HepG2 (cell line): ENCODE measurements at regions not wholly inside any gene's neighbourhood (a gene's known extent, or its start where the extent isn't known, plus 50 kb on each side); places are given as distances from the start of the nearest gene placed in this dataset.

Experiments
- ARID2 ChIP-seq: sonication (generic); formaldehyde crosslinking; IDR thresholded peaks from 2 replicates; pipeline ENCODE4 v1.8.1; 2022; ENCODE audit warnings: mild to moderate bottlenecking, missing genetic modification reagents, borderline replicate concordance
- ARID4A ChIP-seq: sonication (generic); formaldehyde crosslinking; IDR thresholded peaks from 2 replicates; pipeline ENCODE4 v1.5.0; 2020; ENCODE audit warnings: mild to moderate bottlenecking, missing genetic modification reagents, borderline replicate concordance
- ARNT2 ChIP-seq: sonication (generic); formaldehyde crosslinking; IDR thresholded peaks from 2 replicates; pipeline ENCODE4 v1.8.0; 2022; ENCODE audit warnings: mild to moderate bottlenecking, low read depth, missing genetic modification reagents, moderate library complexity
- BORCS8-MEF2B ChIP-seq: sonication (generic); formaldehyde crosslinking; IDR thresholded peaks from 2 replicates; pipeline ENCODE4 v1.8.0; 2022; ENCODE audit warnings: mild to moderate bottlenecking, missing genetic modification reagents
- FOXP1 ChIP-seq, 2 experiments: fragments of 450-650 bp in 1 of 2; IDR thresholded peaks; 2 replicates each; pipeline ENCODE4 v1.6.1; 2017 to 2018; ENCODE audit warnings: antibody characterized with exemption in 1 of 2
- GZF1 ChIP-seq: sonication (generic); formaldehyde crosslinking; IDR thresholded peaks from 2 replicates; pipeline ENCODE4 v1.5.1; 2020; ENCODE audit warnings: mild to moderate bottlenecking, missing genetic modification reagents
- IRX3 ChIP-seq: sonication (generic); formaldehyde crosslinking; IDR thresholded peaks from 2 replicates; pipeline ENCODE4 v1.8.1; 2023; ENCODE audit warnings: mild to moderate bottlenecking, low read depth, missing genetic modification reagents, borderline replicate concordance
- JDP2 ChIP-seq: sonication (generic); formaldehyde crosslinking; IDR thresholded peaks from 2 replicates; pipeline ENCODE4 v1.8.1; 2022; ENCODE audit warnings: missing genetic modification reagents, borderline replicate concordance
- MEF2D ChIP-seq: sonication (generic); formaldehyde crosslinking; IDR thresholded peaks from 2 replicates; pipeline ENCODE4 v1.5.1; 2020; ENCODE audit warnings: mild to moderate bottlenecking, missing genetic modification reagents
- TARDBP ChIP-seq: sonication (generic); formaldehyde crosslinking; IDR thresholded peaks from 2 replicates; pipeline ENCODE4 v1.8.0; 2022; ENCODE audit warnings: mild to moderate bottlenecking, missing genetic modification reagents
- TGIF2 ChIP-seq: IDR thresholded peaks from 2 replicates; pipeline ENCODE4 v1.6.1; 2016; ENCODE audit warnings: control low read depth, missing compliant biosample characterization
- THAP11 ChIP-seq: IDR thresholded peaks from 2 replicates; pipeline ENCODE4 v1.6.1; 2016; ENCODE audit warnings: missing biosample characterization, missing genetic modification reagents
- ZFP82 ChIP-seq: sonication (generic); formaldehyde crosslinking; IDR thresholded peaks from 2 replicates; pipeline ENCODE4 v1.5.1; 2020; ENCODE audit warnings: mild to moderate bottlenecking, missing genetic modification reagents, borderline replicate concordance
- ZMYM3 ChIP-seq: sonication (generic); formaldehyde crosslinking; IDR thresholded peaks from 2 replicates; pipeline ENCODE4 v1.5.1; 2020; ENCODE audit warnings: mild to moderate bottlenecking, missing genetic modification reagents
- ZNF230 ChIP-seq: sonication (generic); formaldehyde crosslinking; IDR thresholded peaks from 2 replicates; pipeline ENCODE4 v1.4.0; 2020; ENCODE audit warnings: mild to moderate bottlenecking, missing genetic modification reagents
- ZNF274 ChIP-seq: sonication (generic); formaldehyde crosslinking; IDR thresholded peaks from 2 replicates; pipeline ENCODE4 v1.5.1; 2020; ENCODE audit warnings: mild to moderate bottlenecking, missing genetic modification reagents
- ZNF430 ChIP-seq: sonication (generic); formaldehyde crosslinking; IDR thresholded peaks from 2 replicates; pipeline ENCODE4 v1.9.0; 2021; ENCODE audit warnings: mild to moderate bottlenecking, missing genetic modification reagents
- ZNF446 ChIP-seq: sonication (generic); formaldehyde crosslinking; IDR thresholded peaks from 2 replicates; pipeline ENCODE4 v1.5.0; 2020; ENCODE audit warnings: mild to moderate bottlenecking, missing genetic modification reagents
- ZNF468 ChIP-seq: sonication (generic); formaldehyde crosslinking; IDR thresholded peaks from 2 replicates; pipeline ENCODE4 v1.8.0; 2022; ENCODE audit warnings: mild to moderate bottlenecking, moderate library complexity, missing genetic modification reagents
- ZNF530 ChIP-seq: sonication (generic); formaldehyde crosslinking; IDR thresholded peaks from 2 replicates; pipeline ENCODE4 v1.5.0; 2020; ENCODE audit warnings: low read depth, mild to moderate bottlenecking, missing genetic modification reagents
- ZNF616 ChIP-seq: sonication (generic); formaldehyde crosslinking; IDR thresholded peaks from 2 replicates; pipeline ENCODE4 v1.5.0; 2020; ENCODE audit warnings: low read depth, mild to moderate bottlenecking, missing genetic modification reagents
- ZNF883 ChIP-seq: sonication (generic); formaldehyde crosslinking; IDR thresholded peaks from 2 replicates; pipeline ENCODE4 v1.5.1; 2020; ENCODE audit warnings: mild to moderate bottlenecking, missing genetic modification reagents; ENCODE audit errors: not compliant biosample characterization
- ZSCAN25 ChIP-seq: sonication (generic); formaldehyde crosslinking; IDR thresholded peaks from 2 replicates; pipeline ENCODE4 v1.8.0; 2022; ENCODE audit warnings: mild to moderate bottlenecking, missing genetic modification reagents
- TF ChIP-seq, protein P1 (sequence below): IDR thresholded peaks from 2 replicates; pipeline ENCODE4 v1.6.1; 2016; ENCODE audit warnings: low read depth, borderline replicate concordance
- TF ChIP-seq, protein P2 (sequence below): sonication (generic); formaldehyde crosslinking; IDR thresholded peaks from 2 replicates; pipeline ENCODE4 v1.4.0; 2020; ENCODE audit warnings: missing genetic modification reagents

- TF ChIP-seq ZNF446 (CRISPR knock-in tag) (no peak), ZNF274 (CRISPR knock-in tag) (no peak), ARID2 (CRISPR knock-in tag) (0 out of 2 replicates have a peak, but pooled peaks have one; percentile 58), GZF1 (CRISPR knock-in tag) (no peak), ARID4A (CRISPR knock-in tag) (0 out of 2 replicates have a peak, but pooled peaks have one; percentile 32), ZNF883 (no peak), FOXP1 (IDR thresholded peaks at IDR 0.05) (no peak), FOXP1 (CRISPR knock-in tag; IDR thresholded peaks at IDR 0.05) (no peak), ZSCAN25 (CRISPR knock-in tag) (no peak), THAP11 (CRISPR knock-in tag) (no peak), ARNT2 (CRISPR knock-in tag) (0 out of 2 replicates have a peak, but pooled peaks have one; percentile 46), TARDBP (0 out of 2 replicates have a peak, but pooled peaks have one; percentile 22), MEF2D (CRISPR knock-in tag) (no peak), ZMYM3 (CRISPR knock-in tag) (0 out of 2 replicates have a peak, but pooled peaks have one; percentile 42), ZNF616 (CRISPR knock-in tag) (no peak), ZFP82 (CRISPR knock-in tag) (no peak), BORCS8-MEF2B (CRISPR knock-in tag) (0 out of 2 replicates have a peak, but pooled peaks have one; percentile 26), ZNF230 (peak; percentile 2; the same call in 1 of the 2 replicates), TGIF2 (CRISPR knock-in tag) (no peak), JDP2 (CRISPR knock-in tag) (no peak), ZNF468 (no peak), ZNF530 (CRISPR knock-in tag) (no peak), IRX3 (CRISPR knock-in tag) (no peak), ZNF430 (CRISPR knock-in tag) (0 out of 2 replicates have a peak, but pooled peaks have one; percentile 9)
- TF ChIP-seq, protein P1, sequence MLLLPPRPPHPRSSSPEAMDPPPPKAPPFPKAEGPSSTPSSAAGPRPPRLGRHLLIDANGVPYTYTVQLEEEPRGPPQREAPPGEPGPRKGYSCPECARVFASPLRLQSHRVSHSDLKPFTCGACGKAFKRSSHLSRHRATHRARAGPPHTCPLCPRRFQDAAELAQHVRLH (CRISPR knock-in tag), result no peak
- TF ChIP-seq, protein P2, sequence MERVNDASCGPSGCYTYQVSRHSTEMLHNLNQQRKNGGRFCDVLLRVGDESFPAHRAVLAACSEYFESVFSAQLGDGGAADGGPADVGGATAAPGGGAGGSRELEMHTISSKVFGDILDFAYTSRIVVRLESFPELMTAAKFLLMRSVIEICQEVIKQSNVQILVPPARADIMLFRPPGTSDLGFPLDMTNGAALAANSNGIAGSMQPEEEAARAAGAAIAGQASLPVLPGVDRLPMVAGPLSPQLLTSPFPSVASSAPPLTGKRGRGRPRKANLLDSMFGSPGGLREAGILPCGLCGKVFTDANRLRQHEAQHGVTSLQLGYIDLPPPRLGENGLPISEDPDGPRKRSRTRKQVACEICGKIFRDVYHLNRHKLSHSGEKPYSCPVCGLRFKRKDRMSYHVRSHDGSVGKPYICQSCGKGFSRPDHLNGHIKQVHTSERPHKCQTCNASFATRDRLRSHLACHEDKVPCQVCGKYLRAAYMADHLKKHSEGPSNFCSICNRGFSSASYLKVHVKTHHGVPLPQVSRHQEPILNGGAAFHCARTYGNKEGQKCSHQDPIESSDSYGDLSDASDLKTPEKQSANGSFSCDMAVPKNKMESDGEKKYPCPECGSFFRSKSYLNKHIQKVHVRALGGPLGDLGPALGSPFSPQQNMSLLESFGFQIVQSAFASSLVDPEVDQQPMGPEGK (CRISPR knock-in tag), result no peak
These were observed 117.9 kb upstream of the PTPN1 start (continued) for GRCh38 chr20:50392138-50392866.
